ENCODE measurements at regions not wholly inside any gene's neighbourhood (a gene's known extent, or its start where the extent isn't known, plus 50 kb on each side); places are given as distances from the start of the nearest gene placed in this dataset.

DNA sequence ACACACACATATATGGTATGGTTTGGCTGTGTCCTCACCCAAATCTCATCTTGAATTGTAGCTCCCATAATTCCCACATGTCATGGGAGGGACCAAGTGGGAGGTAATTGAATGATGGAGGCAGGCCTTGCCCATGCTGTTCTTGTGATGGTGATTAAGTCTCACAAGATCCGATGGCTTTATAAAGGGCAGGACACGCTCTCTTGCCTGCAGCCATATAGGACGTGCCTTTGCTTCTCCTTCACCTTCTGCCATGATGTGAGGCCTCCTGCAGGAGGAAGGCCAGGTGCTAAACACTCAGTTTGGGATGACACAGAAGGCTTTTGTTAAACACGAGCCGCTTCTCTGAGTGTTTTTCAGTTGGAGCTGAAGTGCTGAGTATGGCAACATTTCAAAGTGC, 205.3 kb upstream of the KLF6 start:
- no peak overlapping the region for H3K27ac ChIP-seq
- WGBS, 3 donors, result 92 to 97% (median 96%) methylated on average over 5 of the region's 5 CpGs
- H3K27me3 ChIP-seq, result no peaks in the 10 kb centered on the region
- peaks cover 7% of the 10 kb centered on the region for H3K4me1 ChIP-seq (ENCODE audit: insufficient read depth)
- no peaks in the 10 kb centered on the region for H3K9me3 ChIP-seq
- TF ChIP-seq EP300 (IDR thresholded peaks at IDR 0.05), result no peak
- TF ChIP-seq, protein P1, sequence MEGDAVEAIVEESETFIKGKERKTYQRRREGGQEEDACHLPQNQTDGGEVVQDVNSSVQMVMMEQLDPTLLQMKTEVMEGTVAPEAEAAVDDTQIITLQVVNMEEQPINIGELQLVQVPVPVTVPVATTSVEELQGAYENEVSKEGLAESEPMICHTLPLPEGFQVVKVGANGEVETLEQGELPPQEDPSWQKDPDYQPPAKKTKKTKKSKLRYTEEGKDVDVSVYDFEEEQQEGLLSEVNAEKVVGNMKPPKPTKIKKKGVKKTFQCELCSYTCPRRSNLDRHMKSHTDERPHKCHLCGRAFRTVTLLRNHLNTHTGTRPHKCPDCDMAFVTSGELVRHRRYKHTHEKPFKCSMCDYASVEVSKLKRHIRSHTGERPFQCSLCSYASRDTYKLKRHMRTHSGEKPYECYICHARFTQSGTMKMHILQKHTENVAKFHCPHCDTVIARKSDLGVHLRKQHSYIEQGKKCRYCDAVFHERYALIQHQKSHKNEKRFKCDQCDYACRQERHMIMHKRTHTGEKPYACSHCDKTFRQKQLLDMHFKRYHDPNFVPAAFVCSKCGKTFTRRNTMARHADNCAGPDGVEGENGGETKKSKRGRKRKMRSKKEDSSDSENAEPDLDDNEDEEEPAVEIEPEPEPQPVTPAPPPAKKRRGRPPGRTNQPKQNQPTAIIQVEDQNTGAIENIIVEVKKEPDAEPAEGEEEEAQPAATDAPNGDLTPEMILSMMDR (IDR thresholded peaks at IDR 0.05), result no peak
- TF ChIP-seq POLR2A (IDR thresholded peaks at IDR 0.05), result no peak
- H3K4me3 ChIP-seq, result no peak overlapping the region
- DNase-seq, result no peak
- H3K36me3 ChIP-seq, result no peaks in the 10 kb centered on the region
- intact Hi-C loops (cut with DNase I), result no loop called here

DNA sequence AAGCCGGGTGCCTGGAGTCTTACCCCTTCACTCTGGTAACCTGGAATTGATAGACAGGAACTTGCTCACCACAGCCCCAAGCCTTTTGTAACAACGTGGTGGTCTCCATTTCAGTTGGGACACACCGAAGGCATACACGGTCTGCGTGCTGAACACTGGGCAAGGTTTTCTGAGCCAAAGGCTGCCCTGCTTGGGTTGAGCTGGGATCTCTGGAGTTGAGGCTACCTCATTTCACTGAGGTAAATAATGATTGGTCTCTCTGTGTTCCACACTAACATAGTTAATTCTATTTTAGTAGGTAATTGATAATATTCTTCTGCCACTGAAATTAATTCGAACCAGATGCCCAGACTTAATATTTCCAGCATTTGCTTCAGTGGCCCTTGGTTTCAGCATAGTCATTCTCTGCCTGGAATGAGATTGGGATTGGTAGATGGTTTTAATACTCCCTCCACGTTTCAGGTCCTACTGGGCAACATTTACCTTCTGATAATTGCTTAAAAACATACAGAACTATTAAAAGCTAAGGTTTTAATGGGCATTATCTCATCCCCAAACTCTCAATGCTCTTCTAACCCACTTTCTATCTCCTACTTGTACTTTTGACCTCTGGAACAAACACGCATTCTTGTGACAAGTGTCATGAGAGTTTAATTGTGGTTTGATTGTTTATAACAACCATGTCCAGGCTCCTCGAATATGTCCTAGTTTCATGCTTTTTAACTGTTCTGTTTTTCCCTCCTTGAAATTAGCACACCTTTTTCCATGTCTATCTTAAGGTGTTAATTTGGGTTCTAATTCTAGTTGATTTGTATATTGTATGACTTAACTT, 202.3 kb upstream of the KLF6 start:
- intact Hi-C loops (cut with DNase I), result no loop called here
- H3K27ac ChIP-seq, result no peak overlapping the region
- H3K9me3 ChIP-seq, result no peaks in the 10 kb centered on the region
- TF ChIP-seq, protein P1 (IDR thresholded peaks at IDR 0.05), result no peak
- TF ChIP-seq EP300 (IDR thresholded peaks at IDR 0.05), result no peak
- TF ChIP-seq POLR2A (IDR thresholded peaks at IDR 0.05), result no peak
- WGBS, 3 donors, result 79 to 81% (median 80%) methylated on average over 9 of the region's 9 CpGs
- H3K27me3 ChIP-seq, result no peaks in the 10 kb centered on the region
- no peak overlapping the region for H3K4me3 ChIP-seq
- no peak for DNase-seq
- no peaks in the 10 kb centered on the region for H3K4me1 ChIP-seq (ENCODE audit: insufficient read depth)
- no peaks in the 10 kb centered on the region for H3K36me3 ChIP-seq

DNA sequence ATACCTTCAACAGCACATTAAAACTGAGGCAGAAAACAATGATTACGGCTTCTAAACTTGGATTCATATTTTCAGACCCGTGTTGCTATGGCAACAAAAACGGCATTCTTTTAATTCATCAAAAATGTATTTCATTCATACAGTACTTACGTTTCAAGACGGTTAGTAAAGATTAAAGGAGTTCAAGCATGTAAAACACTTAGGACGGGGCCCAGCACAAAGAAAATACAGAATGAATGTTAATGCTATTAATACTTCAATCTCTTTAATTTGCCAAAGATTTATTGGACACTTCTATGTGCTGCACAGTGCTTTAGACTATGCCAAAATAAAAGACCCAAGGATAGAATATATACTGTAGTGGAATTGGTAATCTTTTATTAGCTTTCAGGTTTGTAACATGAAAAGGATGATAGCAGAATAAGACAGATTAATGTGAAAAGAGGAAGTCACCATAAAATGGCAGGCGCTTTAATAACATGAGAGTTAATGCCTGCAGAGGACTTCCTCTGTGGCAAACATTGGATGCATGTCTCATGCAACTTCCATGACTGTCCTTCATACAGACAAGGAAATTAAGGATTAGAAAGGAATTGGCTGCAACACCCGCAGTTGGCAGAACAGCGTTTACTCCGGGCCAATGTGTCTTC, 201.6 kb upstream of the KLF6 start:
- no peak overlapping the region for H3K4me3 ChIP-seq
- WGBS, 3 donors, result 81 to 84% (median 82%) methylated on average over 10 of the region's 10 CpGs
- H3K9me3 ChIP-seq, result no peaks in the 10 kb centered on the region
- H3K4me1 ChIP-seq (ENCODE audit: insufficient read depth), result no peaks in the 10 kb centered on the region
- no peak for DNase-seq
- intact Hi-C loops (cut with DNase I), result no loop called here
- no peaks in the 10 kb centered on the region for H3K36me3 ChIP-seq
- H3K27ac ChIP-seq, result no peak overlapping the region
- no peaks in the 10 kb centered on the region for H3K27me3 ChIP-seq
- TF ChIP-seq EP300 (IDR thresholded peaks at IDR 0.05), result no peak
- TF ChIP-seq, protein P1 (IDR thresholded peaks at IDR 0.05), result no peak
- no peak for TF ChIP-seq POLR2A (IDR thresholded peaks at IDR 0.05)

DNA sequence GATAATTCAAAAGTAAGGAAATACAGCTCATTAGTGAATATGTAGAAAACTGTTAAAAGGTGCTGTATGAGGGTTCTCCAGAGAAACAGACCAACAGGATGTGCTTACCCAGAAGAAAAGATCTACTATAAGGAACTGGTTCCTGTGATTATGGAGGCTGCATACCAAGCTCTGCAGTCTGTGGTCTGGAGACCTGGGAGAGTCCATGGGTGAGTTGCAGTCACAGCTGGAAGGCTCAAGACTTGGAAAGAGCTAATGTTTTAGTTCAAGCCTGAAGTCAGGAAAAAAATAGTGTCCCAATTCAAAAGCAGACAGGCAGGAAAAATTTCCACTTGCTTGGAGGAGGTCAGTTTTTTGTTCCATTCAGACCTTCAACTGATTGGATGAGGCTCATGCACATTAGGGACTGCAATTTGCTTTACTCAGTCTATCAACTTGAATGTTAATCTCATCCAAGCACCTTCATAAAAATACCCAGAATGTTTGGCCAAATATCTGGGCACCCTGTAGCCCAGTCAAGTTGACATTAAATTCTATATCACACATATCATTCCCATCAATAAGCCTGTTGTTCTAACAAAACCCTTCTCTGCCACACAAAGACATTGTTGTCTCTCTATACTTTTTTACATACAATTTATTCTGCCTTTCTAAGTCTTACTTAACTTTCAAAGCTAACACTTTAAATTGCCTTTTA, 197.9 kb upstream of the KLF6 start:
- Histone ChIP-seq H3K27me3 (no peaks in the 10 kb centered on the region), H3K27ac (no peak overlapping the region), H3K9me3 (no peaks in the 10 kb centered on the region), H3K4me1 (ENCODE audit: insufficient read depth) (no peaks in the 10 kb centered on the region), H3K36me3 (no peaks in the 10 kb centered on the region), H3K4me3 (no peak overlapping the region)
- no peak for TF ChIP-seq EP300 (IDR thresholded peaks at IDR 0.05)
- TF ChIP-seq, protein P1 (IDR thresholded peaks at IDR 0.05), result no peak
- TF ChIP-seq POLR2A (IDR thresholded peaks at IDR 0.05), result no peak
- no peak for DNase-seq
- intact Hi-C loops (cut with DNase I), result no loop called here
